ENCODE measurements at regions not wholly inside any gene's neighbourhood (a gene's known extent, or its start where the extent isn't known, plus 50 kb on each side); places are given as distances from the start of the nearest gene placed in this dataset.
"Not testable (repeated sequence)": the region's sequence is repeated elsewhere in the genome, so short reads cannot be mapped to it uniquely, and the experiment has no call there.

DNA sequence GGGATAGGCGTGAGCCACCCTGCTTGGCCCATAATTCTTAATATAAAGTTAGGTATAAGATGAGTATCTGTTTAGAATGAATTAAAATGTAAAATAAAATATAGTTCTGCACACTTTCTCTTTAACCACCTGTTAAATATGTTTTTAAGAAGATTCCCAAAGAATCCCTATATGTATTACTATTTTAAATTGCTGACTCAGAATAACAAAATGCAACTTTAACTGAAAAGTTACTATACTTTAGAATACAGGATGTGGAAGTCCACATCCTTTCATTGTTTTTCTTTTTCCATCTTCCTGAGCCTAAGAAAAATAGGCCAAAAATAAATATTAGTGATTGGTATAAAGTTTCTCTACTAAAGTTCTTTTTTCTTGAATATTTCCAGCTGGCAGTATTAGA lies 325.6 kb upstream of the EYS start:
- no peak for DNase-seq

DNA sequence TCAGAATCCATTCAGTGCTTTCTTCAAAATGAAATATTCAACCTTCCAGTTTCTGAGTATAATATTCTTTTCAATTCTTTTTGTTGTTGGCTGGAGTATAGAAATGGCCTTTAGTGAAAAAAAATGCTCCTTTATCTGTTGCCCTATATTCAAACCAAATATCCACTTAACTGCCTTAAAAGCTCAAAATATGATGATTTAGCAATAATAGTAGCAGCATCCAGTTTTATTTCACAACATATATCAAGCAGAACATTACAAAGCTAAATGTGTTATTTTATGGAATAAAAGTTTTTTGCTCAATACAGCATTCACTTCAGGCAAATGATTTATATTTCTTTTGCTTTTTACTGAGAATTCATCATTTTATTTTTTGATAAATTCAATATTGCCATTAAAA lies 322.4 kb upstream of the EYS start:
- DNase-seq: no peak

DNA sequence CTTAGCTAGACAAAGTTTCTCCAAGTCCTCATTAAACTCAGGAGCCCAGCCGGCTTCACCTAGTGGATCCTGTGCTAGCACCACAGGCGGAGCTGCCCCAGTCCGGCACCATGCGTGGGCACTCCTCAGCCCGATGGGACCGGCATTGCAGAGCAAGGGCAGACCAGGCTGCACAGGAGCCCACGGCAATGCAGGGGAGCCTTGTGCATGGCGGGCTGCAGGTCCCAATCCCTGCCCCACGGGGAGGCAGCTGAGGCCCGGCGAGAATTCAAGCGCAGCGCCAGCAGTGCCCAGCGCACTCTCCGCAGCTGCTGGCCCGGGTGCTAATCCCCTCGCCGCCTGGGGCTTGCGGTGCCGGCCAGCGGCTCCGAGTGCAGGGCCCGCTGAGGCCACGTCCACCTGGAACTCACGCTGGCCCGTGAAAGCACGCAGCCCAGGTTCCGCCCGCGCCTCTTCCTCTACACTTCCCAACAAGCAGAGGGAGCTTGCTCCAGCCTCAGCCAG lies 292.3 kb upstream of the EYS start:
- no peak for DNase-seq

DNA sequence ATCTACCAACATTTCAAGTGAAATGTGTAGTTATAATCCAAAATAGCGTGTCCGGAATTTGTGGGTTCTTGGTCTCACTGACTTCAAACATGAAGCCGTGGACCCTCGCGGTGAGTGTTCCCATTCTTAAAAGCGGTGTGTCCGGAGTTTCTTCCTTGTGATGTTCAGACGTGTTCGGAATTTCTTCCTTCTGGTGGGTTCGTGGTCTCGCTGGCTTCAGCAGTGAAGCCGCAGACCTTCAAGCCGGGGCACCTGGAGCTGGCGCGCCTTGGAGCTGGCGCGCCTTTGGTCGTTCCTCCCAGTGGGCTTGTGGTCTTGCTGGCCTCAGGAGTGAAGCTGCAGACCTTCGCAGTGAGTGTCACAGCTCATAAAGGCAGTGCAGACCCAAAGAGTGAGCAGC lies 291.5 kb upstream of the EYS start:
- no peak for DNase-seq

DNA sequence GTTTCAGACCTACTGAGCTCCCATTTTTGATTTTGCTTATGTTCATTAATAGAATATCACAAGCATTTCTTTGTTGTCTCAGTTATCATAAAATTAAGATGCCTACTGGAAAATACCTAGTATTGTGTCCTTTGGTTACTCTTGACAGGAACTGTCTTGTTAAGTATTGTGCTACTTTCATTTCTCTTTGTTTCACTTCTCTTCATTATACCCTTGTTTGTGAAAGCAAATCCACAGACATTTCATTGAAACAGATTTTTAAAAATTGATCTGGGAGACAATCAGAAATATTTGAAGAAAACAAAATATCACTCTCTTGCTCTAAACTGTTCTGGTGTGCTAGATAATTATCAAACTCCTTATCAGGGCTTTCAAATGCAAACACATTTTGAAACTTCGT lies 290.5 kb upstream of the EYS start:
- no peak for DNase-seq

DNA sequence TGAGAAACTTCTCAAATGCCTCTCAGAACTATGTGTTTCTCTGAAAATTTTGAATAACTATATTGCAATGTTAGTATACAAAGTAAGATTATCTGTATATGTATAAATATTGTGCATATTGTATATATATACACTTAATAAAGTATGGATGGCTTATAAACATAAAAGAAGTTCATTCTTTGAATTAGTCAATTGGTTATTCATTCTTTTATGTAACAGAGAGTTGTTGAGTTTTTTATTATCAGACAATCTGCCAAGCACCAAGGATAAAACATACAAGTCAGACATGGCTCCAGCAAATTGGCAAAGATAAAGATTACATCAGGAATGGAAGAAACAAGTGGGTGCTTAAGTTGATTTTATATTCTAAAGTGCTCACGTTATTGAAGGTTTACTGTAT lies 289.1 kb upstream of the EYS start:
- no peak for DNase-seq

DNA sequence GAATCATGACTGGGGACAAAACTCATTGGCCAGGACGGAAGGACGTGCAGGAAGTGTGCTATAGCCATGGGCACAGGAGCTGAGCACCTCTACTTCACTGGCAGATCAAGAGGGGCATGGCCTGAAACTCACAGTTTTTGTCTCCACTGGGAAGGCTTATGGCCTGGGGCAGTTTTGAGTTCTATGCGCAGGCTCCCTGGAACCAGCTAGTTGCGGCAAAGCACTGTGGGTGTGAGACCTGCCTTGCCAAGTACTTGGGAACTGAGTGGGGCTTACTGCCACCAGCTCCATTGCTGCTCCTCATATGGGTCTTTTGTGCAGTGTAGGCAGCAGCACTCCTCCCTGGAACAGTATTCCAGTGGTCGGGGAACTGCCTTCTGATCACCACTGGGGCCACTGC lies 282.6 kb upstream of the EYS start:
- DNase-seq: no peak

DNA sequence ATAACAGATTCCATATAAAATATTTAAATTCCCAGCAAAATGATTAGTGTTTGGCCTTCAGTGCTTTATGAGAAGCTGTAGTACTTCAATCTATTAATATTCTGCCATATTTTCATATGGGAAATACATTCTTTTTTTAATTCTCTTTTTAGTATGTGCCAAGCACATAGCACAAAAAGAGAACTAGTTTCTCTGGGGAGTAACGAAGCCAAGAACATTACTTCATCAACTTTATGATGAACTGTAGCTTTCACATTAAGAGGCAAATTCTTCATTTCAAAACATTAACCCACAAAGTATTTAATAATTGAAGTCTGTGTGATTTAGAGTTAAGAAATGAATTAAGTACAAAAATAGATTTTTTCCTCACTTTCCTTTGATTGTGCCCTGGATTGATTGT lies 281.0 kb upstream of the EYS start:
- DNase-seq: no peak

DNA sequence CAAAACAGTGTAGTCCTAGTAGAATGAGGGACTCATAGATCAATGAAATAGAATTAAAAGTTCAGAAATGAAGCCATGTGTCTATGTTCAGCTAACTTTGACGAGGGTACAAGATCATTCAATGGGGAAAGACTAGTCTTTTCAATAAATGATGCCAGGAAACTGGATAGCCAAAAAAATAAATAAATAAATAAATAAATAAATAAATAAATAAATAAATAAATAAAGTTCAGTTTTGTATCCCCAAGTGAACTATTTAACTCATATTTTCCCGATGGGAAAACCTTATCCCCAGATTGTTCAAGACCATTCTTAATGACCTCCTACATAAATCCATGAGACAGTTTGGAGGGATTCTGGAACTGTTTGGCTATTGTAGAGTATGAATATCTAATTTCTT lies 277.1 kb upstream of the EYS start:
- no peak for DNase-seq

DNA sequence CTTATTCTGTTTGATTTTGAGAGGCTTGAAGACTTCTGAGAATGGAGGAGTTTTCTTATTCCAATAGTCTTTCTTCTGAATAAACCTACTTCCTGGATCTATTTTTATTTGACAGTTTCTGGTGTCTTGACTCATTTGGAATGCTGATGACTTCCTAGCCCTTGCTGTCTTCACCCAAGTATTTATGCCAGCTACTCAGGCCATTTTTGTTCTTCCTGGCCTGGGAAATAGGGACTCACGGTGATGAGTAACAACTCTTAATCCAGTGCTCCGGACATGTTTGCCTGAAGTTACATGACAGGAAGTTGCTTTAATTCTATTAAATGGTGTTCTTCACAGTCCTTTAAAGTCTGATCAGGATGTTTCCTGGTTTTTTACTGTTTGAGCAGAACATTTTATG lies 272.1 kb upstream of the EYS start:
- no peak for DNase-seq

DNA sequence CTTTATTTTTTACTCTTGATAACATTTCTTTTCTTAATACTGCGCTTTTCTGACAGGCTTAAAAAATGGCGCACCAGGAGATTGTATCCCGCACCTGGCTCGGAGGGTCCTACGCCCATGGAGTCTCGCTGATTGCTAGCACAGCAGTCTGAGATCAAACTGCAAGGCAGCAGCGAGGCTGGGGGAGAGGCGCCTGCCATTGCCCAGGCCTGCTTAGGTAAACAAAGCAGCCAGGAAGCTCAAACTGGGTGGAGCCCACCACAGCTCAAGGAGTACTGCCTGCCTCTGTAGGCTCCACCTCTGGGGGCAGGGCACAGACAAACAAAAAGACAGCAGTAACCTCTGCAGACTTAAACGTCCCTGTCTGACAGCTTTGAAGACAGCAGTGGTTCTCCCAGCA lies 264.2 kb upstream of the EYS start:
- not testable (repeated sequence) for DNase-seq

DNA sequence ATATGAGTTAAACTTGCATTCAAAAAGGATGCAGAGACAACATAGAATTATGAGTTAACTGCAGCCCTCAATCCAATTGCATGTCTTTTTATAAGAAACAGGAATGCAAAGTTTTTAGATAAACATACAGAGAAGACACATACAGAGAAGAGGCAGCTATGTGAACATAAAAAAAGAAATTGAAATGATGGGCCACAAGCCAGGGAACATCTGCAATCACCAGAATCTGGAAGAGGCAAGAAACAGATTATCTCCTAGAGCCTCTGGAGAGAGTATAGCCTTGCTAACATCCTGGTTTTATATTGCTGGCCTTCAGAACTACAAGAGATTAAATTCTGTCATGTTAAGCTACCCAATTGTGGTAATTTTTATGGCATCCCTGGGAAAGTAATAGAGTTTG lies 257.2 kb upstream of the EYS start:
- no peak for DNase-seq

DNA sequence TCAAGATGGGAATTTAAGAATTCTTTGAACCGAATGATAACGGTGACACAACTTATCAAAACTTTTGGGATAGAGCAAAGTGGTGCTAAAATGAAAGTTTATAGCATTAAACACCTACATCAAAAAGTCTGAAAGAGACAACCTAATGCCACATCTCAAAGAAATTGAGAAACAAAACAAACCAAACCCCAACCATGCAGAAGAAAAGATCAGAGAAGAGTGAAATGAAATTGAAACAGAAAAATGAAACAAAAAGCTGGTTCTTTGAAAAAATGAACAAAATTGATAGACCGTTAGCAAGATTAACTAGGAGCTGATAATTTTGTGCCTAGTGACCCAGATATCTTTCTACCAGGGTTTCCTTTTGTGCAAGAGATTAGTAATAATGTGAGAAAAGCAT lies 248.0 kb upstream of the EYS start:
- no peak for DNase-seq

DNA sequence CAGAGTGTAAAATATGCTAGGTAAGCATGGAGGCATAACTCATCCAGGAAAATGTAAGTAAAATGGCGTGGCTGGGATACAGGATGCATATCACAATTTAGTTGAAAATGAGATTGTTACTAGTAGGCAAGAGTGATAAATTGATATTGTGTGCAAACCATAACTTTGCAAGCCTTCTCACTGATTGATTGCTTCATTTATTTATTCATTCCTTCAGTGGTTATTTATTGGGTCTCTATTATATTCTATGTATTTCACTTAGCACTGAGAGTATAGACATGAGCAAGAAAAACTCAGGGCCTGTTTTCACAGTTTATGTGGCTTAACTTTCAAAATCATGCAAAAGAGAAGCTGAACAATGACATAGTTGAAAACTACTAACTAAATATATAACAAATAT lies 241.0 kb upstream of the EYS start:
- DNase-seq: no peak

DNA sequence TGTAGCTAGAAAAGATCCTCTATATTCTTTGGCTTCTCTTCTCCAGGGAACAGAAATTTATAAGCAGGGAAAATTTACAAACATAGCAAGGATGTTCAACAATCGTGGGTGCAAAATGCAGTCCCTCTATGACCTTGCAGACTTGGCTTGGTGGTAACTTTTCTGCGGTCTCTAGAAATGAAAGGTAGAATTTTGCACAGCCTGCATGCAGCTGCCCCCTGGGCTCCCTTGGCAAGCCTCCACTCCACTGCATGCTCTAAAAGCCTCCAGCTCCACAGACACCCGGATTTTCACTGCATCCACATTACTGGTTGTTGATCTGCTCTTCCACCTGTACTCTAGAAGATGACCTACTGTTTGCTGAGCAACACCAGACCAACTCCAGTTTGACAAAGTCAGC lies 236.5 kb upstream of the EYS start:
- no peak for DNase-seq

DNA sequence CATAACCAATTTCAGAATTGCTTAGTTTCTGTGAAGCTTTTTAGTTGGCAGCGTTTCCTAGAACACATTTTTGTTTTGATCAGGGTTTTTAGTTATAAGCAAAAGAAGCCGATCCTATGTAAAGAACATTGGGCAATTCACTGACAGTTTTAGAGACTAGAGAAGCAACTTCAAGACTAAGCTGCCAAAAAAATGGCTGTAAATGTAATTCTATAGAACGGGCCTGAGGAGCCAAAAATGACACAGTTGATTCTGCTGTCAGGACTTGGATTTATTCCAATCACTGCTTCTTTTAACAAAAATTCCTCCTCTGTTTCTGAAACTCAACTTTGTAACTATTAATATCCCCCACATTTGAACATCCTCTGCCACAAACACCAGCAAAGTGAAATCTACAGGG lies 236.0 kb upstream of the EYS start:
- no peak for DNase-seq

DNA sequence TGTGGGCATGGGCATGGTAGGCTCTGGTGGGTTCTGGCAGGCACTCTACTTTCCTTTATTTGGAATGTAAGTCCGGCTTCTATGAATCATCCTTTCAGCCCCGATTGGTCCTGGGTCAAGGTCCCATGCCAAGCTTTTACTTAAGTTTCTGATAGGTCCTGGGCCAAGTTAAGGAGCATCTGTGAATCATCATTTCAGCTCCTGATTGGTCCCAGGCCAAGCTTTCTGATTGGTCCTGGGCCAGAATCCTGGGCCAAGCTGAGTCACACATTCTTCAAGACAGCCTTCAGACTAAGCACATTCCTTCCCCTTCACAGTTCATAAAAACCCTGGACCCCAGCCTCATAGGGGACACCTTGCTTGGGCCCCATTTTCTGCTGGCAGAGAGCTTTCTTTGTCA lies 231.0 kb upstream of the EYS start:
- DNase-seq: no peak

DNA sequence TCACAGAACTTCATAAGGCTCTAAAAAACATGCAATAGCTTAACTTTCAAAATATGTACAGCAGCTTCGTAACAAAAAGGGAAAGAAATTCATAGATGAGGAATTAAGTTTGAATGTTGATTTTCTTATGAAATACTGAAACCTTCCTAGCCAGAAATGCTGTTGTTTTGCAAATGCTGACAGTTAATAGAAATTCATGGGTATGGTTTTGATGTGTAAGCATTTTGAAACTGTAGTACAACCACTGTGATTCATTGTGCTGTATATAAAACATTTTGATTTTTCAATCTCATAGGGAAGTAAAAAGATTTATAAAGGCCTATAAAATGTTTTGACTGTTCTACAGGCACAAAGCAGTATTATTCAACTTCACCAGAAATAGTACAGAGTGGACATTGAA lies 228.4 kb upstream of the EYS start:
- DNase-seq: no peak

DNA sequence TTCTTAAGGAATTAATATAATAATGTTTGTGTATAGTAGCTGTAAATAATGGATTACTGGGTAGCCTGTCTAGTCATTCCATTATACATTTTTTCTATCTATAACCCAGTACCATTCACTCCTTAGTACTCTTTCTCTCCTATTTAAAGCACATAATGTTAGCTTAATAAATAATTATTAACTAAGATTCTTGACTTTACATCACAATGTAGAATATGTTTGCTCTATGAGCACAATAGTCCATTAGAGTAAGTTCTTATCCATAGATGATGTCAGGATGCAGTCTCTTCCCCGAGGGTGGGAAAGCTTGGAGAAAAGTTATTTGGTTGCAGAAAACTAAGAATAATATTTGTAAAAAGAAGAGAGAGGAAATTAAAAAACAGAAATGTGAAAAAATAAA lies 226.4 kb upstream of the EYS start:
- DNase-seq: no peak

DNA sequence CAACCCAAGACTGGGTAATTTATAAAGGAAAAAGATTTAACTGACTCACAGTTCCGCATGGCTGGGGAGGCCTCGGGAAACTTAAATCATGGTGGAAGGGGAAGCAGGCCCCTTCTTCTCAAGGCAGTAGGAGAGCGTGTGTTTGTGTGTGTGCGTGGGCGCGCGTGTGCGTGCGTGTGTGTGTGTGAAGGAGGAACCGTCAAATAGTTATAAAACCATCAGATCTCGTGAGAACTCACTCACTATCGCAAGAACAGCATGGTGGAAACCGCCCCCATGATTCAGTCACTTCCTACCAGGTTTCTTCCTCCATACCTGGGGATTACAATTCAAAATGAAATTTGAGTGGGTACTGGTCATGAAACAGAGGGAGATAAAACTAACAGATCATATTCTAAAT lies 220.1 kb upstream of the EYS start:
- no peak for DNase-seq

DNA sequence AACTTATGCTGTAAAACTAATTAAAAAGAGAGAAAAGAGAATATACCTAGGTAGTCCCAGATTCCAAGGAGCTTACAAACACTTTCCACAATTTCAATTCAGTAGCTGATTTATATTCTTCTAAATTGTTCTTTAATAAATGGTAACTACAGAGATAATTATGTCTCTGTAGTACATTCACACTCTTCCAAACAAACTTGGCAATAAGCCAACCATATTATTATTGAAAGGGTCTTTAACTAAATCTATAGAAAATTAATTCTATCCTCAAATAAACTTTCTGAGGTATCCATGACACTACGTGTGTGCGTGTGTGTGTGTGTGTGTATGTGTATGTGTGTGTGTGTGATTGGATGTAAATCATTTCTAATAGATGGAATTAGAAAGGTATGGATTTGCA lies 217.4 kb upstream of the EYS start:
- no peak for DNase-seq

DNA sequence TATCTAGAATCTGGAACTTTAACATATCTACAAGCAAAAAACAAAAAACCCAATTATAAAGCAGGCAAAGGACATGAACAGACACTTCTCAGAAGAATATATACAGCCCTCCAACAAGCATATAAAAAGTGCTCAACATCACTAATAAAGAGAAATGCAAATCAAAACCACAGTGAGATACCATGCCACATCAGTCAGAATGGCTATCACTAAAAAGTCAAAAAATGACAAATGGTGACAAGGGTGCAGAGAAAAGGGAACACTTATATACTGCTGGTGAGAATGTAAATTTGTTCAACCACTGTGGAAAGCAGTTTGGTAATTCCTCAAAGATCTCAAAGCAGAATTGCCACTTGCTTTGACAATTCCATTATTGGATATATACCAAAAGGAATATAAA lies 215.0 kb upstream of the EYS start:
- DNase-seq: no peak

DNA sequence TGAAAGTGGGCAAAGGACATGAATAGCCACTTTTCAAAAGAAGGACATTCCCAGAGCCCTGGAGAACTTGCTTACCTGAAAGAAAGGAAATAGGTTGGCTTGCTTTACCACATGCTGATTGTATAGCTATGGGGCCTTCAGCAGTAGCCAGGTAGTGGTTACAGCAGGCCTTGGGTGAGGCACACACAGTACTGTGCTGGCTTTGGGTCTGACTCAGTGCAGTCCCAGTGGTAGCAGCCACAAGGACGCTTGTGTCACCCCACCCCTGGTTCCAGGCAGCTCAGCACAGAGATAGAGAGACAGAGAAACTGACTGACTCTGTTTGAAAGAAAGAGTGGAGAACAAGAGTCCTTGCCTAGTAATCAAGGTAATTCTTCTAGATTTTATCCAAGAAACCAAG lies 201.0 kb upstream of the EYS start:
- DNase-seq: no peak

DNA sequence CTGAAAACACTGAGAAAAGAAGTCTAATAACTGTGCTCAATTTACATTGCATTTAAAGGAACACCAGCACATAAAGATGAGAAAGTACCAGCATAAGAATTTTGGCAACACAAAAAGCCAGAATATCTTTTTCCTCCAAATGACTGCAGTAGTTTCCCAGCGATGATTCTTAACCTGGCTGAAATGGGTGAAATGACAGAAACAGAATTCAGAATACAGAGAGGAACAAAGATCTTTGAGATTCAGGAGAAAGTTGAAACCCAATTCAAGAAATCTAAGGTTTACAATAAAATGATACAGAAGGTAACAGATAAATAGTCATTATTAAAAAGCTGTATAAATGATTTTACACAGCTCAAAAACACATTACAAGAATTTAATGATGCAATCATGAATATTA lies 197.0 kb upstream of the EYS start:
- DNase-seq: no peak

DNA sequence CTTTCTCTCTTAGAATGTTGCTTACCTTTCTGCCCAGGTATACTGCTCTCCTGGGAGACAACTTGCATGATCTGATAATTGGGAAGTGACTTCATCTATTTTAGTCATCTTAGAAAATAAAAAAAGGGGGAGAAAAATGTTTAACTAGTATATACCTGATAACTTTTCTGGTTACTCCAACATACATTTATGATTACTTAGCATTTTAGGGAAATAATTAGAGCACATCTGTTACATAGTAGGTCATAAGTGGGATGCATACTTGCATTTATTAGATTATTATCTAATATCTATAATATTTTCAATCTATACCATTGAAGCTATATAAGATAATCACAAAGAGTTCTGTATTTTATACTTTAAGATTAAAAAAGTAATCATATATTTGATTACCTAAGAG lies 193.9 kb upstream of the EYS start:
- no peak for DNase-seq

DNA sequence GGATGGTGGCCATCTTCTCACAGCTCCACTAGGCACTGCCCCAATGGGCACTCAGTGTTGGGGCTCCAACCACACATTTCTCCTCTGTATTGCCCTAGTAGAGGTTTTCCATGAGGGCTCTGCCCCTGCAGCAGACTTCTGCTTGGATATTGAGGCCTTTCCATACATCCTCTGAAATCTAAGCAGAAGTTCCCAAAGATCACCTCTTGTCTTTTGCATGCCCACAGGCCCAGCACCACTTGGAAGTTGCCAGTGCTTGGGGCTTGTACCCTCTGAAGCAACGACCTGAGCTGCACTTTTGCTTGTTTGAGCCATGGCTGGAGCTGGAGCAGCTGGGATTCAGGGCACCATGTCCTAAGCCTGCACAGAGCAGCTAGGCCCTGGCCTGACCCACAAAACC lies 189.1 kb upstream of the EYS start:
- DNase-seq: no peak

All from CD4-positive, alpha-beta T cell treated with Interleukin-12 subunit alpha and Interleukin-12 subunit beta, for 1 hour (primary cell).